Calu3 (cell line): ENCODE measurements at regions not wholly inside any gene's neighbourhood (a gene's known extent, or its start where the extent isn't known, plus 50 kb on each side); places are given as distances from the start of the nearest gene placed in this dataset.
"Not testable (repeated sequence)": the region's sequence is repeated elsewhere in the genome, so short reads cannot be mapped to it uniquely, and the experiment has no call there.

ENCODE experiments used
- BruUV-seq: library from RNA; stranded (reverse); fragments of 400-500 nt; replicated peaks from 2 replicates; lab custom pipeline; 2021; lab: Mats Ljungman, UMichigan
- CTCF ChIA-PET: fragments of 300-600 bp; sonication (Branson Sonifier 250); formaldehyde crosslinking; loops from one replicate; lab custom pipeline; 2022; ENCODE audit warnings: antibody characterized with exemption; lab: Charles Lee
- DNase-seq: peaks from one replicate; pipeline ENCODE4 v3.0.0; 2022
- H3K27ac Mint-ChIP-seq: one replicate; pipeline ENCODE4 v1.8.0; 2022; ENCODE audit warnings: mixed read lengths; ENCODE audit not compliant: unreplicated experiment
- H3K27me3 Mint-ChIP-seq: one replicate; pipeline ENCODE4 v1.8.0; 2022; ENCODE audit warnings: mixed read lengths; ENCODE audit not compliant: unreplicated experiment
- H3K36me3 Mint-ChIP-seq: one replicate; pipeline ENCODE4 v1.8.0; 2022; ENCODE audit warnings: mild to moderate bottlenecking, moderate library complexity, mixed read lengths; ENCODE audit not compliant: insufficient read depth, unreplicated experiment
- H3K4me1 Mint-ChIP-seq: one replicate; pipeline ENCODE4 v1.8.0; 2022; ENCODE audit warnings: mild to moderate bottlenecking, low read depth, mixed read lengths; ENCODE audit not compliant: unreplicated experiment
- H3K4me3 Mint-ChIP-seq: one replicate; pipeline ENCODE4 v1.8.0; 2022; ENCODE audit warnings: mild to moderate bottlenecking, low read depth, moderate library complexity, mixed read lengths; ENCODE audit not compliant: unreplicated experiment
- H3K9me3 Mint-ChIP-seq: one replicate; pipeline ENCODE4 v1.8.0; 2022; ENCODE audit warnings: low read depth, mixed read lengths; ENCODE audit not compliant: unreplicated experiment
- intact Hi-C: fragments of 100-400 bp; cut with micrococcal nuclease; formaldehyde crosslinking; loops from one replicate; pipeline ENCODE4 v1.10.0; 2022; ENCODE audit not compliant: unreplicated experiment
- TF ChIP-seq, protein P1 (sequence below): fragments of 200-600 bp; IDR thresholded peaks from one replicate; pipeline ENCODE4 v1.8.0; 2022; ENCODE audit warnings: antibody characterized with exemption; ENCODE audit not compliant: unreplicated experiment

- H3K27ac Mint-ChIP-seq: no peak overlapping the region
- CTCF ChIA-PET: no interaction called here
- peaks cover 13% of the 10 kb centered on the region for H3K9me3 Mint-ChIP-seq
- H3K4me3 Mint-ChIP-seq: no peak overlapping the region
- TF ChIP-seq, protein P1, sequence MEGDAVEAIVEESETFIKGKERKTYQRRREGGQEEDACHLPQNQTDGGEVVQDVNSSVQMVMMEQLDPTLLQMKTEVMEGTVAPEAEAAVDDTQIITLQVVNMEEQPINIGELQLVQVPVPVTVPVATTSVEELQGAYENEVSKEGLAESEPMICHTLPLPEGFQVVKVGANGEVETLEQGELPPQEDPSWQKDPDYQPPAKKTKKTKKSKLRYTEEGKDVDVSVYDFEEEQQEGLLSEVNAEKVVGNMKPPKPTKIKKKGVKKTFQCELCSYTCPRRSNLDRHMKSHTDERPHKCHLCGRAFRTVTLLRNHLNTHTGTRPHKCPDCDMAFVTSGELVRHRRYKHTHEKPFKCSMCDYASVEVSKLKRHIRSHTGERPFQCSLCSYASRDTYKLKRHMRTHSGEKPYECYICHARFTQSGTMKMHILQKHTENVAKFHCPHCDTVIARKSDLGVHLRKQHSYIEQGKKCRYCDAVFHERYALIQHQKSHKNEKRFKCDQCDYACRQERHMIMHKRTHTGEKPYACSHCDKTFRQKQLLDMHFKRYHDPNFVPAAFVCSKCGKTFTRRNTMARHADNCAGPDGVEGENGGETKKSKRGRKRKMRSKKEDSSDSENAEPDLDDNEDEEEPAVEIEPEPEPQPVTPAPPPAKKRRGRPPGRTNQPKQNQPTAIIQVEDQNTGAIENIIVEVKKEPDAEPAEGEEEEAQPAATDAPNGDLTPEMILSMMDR: no peak
- no peaks in the 10 kb centered on the region for H3K27me3 Mint-ChIP-seq
- intact Hi-C loops: no loop called here
- DNase-seq: no peak
- H3K36me3 Mint-ChIP-seq: no peaks in the 10 kb centered on the region
- BruUV-seq: no TSS peak
- H3K4me1 Mint-ChIP-seq: no peaks in the 10 kb centered on the region
Measured at GRCh38 chr5:155822177-155822576, 504.8 kb upstream of the SGCD start.

- Mint-ChIP-seq H3K36me3 (no peaks in the 10 kb centered on the region), H3K27ac (no peak overlapping the region), H3K4me1 (no peaks in the 10 kb centered on the region), H3K4me3 (no peak overlapping the region), H3K27me3 (no peaks in the 10 kb centered on the region), H3K9me3 (peaks cover 15% of the 10 kb centered on the region)
- no TSS peak for BruUV-seq
- CTCF ChIA-PET: no interaction called here
- DNase-seq: no peak
- TF ChIP-seq, protein P1: no peak
- intact Hi-C loops: no loop called here
Measured at GRCh38 chr5:155826611-155827507, 500.1 kb upstream of the SGCD start.

GRCh38 chr5:155827508-155827815 is 499.5 kb upstream of the SGCD start:
- H3K4me3 Mint-ChIP-seq, DNase-seq, H3K27ac Mint-ChIP-seq, BruUV-seq, intact Hi-C loops, H3K4me1 Mint-ChIP-seq, H3K27me3 Mint-ChIP-seq, CTCF ChIA-PET, H3K36me3 Mint-ChIP-seq: not testable (repeated sequence)
- H3K9me3 Mint-ChIP-seq: peaks cover 19% of the 10 kb centered on the region

- DNase-seq: no peak
- Mint-ChIP-seq H3K4me3 (no peak overlapping the region), H3K27me3 (no peaks in the 10 kb centered on the region), H3K9me3 (peaks cover 20% of the 10 kb centered on the region), H3K36me3 (no peaks in the 10 kb centered on the region), H3K4me1 (no peaks in the 10 kb centered on the region), H3K27ac (no peak overlapping the region)
- CTCF ChIA-PET: no interaction called here
- no TSS peak for BruUV-seq
- intact Hi-C loops: no loop called here
- TF ChIP-seq, protein P1: no peak
Measured at GRCh38 chr5:155827949-155828348, 499.0 kb upstream of the SGCD start.

DNA sequence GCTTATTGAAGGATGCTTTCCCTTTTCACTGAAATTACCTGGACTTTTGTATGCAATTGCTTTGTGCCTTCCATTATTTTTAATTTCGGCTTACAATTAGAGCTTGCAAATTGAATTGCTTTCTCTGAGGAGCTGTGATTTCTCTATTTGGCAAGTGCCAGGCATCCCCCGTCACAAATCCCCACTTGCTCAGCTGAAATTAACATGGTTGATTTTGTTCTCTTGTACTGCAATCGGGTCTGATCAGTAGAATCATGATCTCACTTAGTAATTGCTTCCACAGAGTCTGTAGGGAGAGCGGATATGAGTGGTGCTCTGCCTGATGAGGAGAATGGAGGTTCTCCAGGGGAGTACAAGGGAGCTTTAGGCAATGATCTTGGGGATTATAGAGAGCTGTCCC is 495.5 kb upstream of the SGCD start:
- Mint-ChIP-seq H3K4me1 (no peaks in the 10 kb centered on the region), H3K36me3 (no peaks in the 10 kb centered on the region), H3K27me3 (no peaks in the 10 kb centered on the region), H3K4me3 (no peak overlapping the region), H3K9me3 (peaks cover 18% of the 10 kb centered on the region), H3K27ac (no peak overlapping the region)
- DNase-seq: no peak
- CTCF ChIA-PET: no interaction called here
- TF ChIP-seq, protein P1: no peak
- no TSS peak for BruUV-seq
- intact Hi-C loops: no loop called here
